WI38 (cell line): ENCODE measurements at regions not wholly inside any gene's neighbourhood (a gene's known extent, or its start where the extent isn't known, plus 50 kb on each side); places are given as distances from the start of the nearest gene placed in this dataset.

ENCODE experiments used
- H3K4me3 ChIP-seq: 2 replicates; pipeline ENCODE4 v1.5.1; 2011; ENCODE audit warnings: low read depth, mild to moderate bottlenecking, control low read depth, low read length
- CTCF ChIP-seq: IDR thresholded peaks from 2 replicates; pipeline ENCODE4 v1.5.1; 2012; ENCODE audit warnings: low read depth, mild to moderate bottlenecking, control low read depth, low read length

- TF ChIP-seq CTCF, result no peak
- no peak overlapping the region for H3K4me3 ChIP-seq
Measured at GRCh38 chr7:22566592-22566991, 66.6 kb upstream of the STEAP1B start.

- TF ChIP-seq CTCF, result no peak
- no peak overlapping the region for H3K4me3 ChIP-seq
Measured at GRCh38 chr7:22566176-22566575, 66.2 kb upstream of the STEAP1B start.

GRCh38 chr7:22565315-22565811 is 65.4 kb upstream of the STEAP1B start:
- no peak overlapping the region for H3K4me3 ChIP-seq
- TF ChIP-seq CTCF, result no peak

- H3K4me3 ChIP-seq, result no peak overlapping the region
- no peak for TF ChIP-seq CTCF
Measured at GRCh38 chr7:22564511-22565045, 64.6 kb upstream of the STEAP1B start.

GRCh38 chr7:22563621-22564241 is 63.7 kb upstream of the STEAP1B start:
- no peak overlapping the region for H3K4me3 ChIP-seq
- TF ChIP-seq CTCF, result no peak

GRCh38 chr7:22563032-22563501 is 63.1 kb upstream of the STEAP1B start:
- no peak overlapping the region for H3K4me3 ChIP-seq

More at GRCh38 chr7:22563032-22563501, 63.1 kb upstream of the STEAP1B start:
- no peak for TF ChIP-seq CTCF
